Activated CD4-positive, alpha-beta T cell treated with anti-CD3 and anti-CD28 coated beads, Interleukin-10, Interleukin-2, amounts not matched to agents 100 ng/mL and 50 ng/mL, durations not matched to agents 16 hours and 8 hours (primary cell): ENCODE measurements at regions not wholly inside any gene's neighbourhood (a gene's known extent, or its start where the extent isn't known, plus 50 kb on each side); places are given as distances from the start of the nearest gene placed in this dataset.
"Not testable (repeated sequence)": the region's sequence is repeated elsewhere in the genome, so short reads cannot be mapped to it uniquely, and the experiment has no call there.

Experiments
- DNase-seq: peaks from one replicate; pipeline ENCODE4 v3.0.0-alpha.2; 2020

DNA sequence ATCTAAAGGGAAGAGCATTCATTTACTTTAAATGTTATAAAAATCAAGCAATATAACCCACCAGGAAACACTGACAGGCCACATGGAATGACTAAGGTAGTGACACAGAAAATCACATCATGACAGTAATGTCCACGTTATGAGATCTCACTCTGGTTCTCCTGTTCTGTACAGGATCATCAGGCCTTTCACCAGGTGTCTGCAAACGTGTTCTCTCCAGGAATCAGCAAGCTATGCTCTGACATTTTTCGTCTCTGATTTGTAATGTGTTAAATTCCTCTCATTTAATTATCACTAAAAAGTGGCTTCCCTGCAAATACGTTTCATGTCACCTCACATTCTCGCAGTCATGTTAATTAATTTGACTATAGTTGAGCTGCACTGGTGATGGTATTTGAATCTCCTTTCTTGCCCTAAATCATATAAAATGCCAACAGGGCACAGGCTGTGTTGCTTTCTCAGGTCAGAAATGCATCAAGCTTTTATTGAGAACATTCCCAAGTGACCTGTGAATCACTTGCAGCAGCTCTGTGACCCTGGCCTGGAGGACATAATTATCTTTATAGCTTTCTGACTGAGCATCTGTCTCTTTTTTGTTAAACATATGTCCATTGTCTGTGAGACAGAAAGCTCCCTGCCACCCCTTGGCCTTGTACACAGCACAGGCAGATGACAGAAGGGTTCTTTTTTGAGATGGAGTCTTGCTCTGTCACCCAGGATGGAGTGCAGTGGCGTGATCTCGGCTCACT is 196.2 kb downstream of the DIRAS2 start:
- no peak for DNase-seq

DNA sequence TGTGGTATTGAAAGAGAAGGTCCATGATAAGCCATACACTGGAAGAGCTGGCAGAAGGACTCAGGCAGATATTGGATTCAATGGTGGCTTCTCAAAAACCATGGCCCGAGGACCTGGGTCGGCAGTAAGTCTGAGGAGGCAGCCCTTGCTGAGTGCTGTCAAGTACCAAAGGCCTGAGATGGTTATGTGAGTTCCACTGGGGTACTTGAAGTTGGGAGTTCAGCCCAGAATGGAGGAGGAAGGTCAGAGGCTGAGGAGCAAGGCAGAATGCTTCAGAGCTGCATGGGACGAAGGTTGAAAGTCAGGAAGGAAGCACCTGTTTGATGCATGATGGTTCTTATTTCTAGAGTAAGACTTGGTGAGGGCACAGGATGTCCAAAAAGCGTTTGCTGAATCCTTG is 194.9 kb downstream of the DIRAS2 start:
- no peak for DNase-seq

DNA sequence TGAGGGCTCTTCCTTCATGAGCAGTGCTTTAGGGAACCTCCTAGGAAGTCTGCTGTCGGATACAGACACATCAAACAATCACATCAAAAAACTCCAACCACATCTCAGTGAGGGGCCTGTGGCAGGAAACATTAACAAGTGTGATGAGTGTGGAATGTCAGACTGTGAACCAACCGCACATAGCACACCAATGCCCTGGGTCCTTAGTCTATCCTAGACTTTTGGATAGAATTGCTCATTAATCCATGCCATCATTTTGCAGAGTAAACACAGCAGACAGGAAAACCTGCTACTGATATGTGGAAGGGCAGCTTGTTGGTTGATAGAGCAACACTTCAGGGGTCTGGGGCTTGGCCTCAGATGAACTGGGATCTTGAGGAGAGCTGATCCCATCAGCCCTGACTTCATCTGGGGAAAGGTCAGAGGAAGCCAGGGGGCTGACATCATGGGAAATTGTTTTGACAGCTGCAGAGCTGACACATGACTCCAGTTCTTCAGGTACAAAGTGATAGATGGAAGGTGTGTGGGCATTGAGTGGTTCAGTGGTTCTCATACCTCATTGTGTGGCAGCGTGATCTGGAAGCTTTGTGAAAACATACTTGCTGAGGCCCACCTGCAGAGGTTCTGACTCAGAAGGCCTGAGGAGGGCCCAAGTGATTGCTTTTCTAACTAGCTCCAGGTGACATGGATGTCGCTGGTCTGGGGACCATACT is 193.3 kb downstream of the DIRAS2 start:
- no peak for DNase-seq

DNA sequence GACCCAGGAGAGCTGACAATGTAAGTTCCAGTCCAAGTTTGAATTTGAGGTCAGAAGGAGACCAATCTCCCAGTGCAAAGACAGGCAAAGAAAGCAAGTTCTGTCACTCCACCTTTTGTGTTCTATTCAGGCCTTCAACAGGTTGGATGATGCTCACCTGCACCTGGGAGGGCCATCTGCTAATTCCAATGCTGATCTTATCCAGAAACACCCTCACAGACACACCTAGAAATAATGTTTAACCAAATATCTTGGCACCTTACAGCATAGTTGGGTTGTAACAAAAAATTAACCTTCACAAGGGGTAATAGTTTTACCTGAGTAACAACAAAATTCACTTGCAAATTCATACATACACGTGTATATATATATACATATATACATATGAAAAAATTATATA is 190.8 kb downstream of the DIRAS2 start:
- DNase-seq, result no peak

DNA sequence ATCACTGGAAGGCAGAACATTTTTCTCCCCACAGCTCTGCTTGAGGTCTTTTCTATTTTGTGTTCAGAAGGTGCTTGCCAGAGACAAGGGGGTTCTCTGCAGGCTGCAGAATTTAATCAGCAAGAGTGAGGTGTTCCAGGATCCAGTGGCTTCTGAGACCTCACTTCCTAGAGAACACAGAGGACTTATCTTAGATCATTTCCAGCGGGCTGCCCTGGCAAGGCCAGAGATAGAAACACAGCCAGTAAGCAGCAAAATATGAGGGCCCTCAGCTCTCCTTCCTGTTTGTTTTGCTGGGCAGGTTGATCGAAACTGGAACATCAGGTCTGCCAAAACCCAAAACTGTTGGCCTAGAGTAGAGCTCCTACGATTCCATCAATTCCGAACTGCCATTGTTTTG is 187.3 kb downstream of the DIRAS2 start:
- DNase-seq, result no peak

DNA sequence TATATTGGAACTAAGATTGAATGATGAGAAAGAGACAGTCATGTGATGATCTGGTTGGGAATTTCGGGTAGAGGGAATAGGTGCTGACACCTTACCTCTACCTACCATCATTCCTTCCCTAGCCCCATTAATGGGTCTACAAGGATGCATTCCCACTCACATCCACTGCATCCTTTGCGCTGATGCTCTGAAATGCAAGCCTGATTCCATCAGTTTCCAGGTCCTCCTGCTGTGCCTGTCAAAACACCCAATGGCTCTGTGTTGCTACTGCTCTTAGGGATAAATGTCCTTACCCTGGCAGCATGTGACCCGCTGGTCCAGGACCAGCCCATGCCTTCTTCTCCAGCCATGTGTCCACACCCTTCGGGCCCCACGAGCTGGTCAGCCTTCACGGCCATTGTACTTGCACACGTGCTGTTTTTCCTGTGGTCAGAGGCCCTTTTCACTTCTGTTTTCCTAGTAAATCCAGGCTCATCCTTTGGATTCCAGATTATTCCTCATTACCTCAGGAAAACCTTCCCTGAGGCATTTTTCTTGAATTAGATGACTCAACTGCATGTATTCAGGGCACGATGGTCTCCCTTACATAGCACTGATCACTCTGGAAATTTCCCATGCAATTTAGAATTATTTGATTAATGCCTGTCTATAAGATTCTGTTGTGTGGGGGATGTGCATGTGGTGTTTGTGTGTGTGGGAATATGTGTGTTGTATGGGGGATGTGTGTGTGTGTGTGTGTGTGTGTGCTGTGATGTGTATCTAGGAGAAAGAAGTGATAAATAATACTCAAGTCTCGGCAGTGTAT is 185.0 kb downstream of the DIRAS2 start:
- DNase-seq, result no peak

DNA sequence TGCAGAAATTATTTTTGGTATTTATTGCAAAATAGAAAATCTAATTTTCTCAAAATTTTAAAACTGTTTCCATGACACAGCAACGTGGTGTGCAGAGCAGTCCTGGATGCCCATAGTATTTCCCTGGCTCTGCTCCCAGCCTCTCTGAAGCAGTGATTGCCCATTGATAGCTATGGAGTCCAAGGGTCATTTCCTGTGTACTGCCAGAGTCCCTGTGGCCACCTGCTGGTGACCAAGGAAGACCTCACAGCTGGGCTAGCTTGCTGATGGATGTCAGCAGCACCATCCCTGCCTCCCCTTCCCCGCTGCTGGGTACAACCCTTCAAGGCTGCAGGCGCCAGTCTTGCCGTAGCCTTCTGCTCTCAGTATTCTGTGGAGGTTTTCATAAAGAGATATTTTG is 184.1 kb downstream of the DIRAS2 start:
- no peak for DNase-seq

DNA sequence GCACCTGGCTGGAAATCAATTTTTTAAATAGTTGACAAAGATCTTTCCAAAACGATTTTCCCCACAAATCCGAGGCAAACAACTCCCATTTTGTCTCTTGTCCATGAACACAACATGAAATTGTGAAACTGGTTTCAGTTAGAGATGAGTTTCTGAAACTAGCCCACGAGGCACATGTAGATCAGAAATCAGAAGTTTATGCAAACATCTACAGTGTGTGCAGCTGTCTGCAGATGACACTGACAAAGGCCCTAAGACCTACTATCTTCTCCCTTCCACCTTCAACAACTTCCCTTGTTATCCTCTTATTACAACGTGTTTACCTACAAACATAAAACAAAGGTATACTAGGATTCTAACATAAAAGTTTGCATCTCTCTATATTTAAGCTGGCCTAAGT is 183.3 kb downstream of the DIRAS2 start:
- DNase-seq, result no peak

DNA sequence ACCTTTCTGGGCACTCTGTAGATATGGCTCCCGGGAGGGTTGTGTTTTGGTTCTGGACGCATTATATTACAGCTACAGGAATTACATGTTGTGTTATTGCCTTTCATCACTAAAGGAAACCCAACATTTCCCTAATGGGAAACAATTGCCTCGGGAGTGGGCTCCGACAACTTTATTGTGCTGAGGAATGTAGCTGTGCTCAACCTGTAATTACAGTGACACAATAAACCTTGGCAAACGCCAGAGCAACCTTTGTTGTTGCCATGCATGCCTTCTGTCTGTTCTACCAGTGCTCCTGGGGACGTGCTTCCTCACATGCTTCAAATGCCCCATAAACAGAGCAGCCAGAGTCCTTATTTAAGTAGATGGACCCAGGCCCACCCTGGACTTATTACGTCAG is 182.4 kb downstream of the DIRAS2 start:
- DNase-seq, result no peak

DNA sequence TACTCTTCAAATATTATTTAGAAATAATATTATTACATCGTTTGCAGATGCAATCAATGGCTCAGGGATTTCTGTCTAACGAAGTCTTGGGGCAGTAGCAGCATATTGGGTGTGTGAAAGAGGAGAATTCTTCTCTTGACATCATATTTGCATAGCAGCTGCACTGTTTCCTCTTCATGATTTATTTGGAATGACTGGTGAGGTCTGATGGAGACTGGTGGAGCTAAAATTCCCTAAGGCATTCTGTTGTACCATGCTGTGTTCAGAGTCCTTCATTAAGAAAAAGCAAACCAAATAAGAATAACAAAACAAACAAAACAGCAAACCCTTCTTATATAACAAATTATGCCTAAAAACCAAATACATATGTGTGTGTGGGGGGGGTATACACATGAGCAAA is 177.6 kb downstream of the DIRAS2 start:
- DNase-seq, result no peak

DNA sequence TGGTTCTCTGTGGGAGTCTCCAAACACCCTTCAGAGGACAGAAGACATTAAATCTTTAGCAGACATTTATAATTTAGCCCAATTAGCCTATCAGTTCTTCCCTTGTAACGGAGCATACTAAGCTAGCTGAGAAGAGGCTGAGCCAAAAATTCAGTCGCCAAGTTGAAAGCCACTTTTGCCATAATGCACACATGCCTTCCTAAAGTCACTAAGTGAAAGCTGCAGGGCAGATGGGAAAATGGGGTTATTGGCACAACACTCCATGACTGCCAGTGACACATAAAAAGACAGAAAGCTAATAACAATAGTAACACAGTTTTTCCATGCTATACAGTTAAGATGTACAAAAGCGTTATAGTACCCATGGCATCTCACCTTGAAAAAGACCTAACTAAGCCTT is 176.2 kb downstream of the DIRAS2 start:
- DNase-seq, result no peak

DNA sequence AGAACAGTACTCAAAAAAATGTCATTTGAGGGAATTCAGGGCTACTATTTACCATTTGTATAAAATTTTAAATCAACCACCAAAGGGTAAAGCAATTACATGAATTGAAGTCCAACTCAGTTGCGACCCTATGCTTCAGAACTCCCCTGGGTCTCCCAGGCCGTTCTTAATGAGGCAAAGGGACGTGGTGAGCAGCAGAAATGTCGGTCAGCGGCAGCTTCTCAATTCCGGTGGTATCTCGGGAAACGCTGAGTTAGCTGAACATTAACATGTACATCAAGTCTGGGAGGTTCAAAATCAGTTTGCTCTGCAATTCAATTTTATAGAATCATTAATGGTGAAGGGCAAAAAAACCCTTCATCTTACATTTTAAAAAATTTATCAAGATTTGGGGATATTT is 173.2 kb downstream of the DIRAS2 start:
- DNase-seq, result no peak

DNA sequence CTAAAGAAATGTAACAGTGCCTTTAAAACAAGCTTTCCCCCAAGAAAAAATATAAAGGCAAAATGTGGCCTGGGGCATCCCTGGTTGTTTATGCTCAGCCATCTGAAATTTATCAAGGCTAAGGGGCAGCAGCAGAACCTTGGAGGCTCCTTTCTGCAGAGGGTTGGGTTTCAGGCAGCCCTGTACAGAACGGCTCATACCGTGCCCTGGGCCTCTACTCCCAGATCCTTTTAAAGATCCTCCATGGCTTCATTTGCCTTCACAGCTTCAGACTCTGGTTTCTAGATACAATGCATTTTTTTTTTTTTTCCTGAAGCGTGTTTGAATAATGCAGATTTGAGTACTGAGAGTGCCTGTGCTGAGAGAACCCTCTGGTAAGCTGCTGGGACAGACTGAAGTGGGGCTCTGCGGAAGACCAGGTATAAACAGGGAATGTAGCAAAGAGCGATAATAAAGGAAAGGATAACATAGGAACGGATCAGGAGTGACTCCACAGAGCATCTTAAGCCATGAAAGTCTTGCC is 172.7 kb downstream of the DIRAS2 start:
- no peak for DNase-seq

DNA sequence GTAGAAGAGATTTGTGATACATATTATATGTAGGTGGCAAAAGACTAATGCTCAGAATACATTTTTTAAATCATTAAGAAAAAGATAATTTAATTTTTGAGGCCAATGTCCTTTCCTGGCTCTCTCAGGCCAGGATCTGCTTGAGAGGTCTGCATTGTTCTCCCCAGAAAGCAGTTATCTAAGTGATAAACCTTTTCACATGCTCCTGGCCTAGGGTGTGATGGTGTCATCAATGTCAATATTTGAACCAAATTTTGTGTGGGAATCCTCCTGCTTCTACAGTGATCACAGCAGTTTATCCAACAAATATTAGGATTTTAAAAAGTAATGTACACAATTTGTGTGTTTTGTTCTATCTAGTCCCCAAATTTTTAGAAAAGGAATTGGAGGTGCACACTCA is 166.6 kb downstream of the DIRAS2 start:
- DNase-seq, result no peak

DNA sequence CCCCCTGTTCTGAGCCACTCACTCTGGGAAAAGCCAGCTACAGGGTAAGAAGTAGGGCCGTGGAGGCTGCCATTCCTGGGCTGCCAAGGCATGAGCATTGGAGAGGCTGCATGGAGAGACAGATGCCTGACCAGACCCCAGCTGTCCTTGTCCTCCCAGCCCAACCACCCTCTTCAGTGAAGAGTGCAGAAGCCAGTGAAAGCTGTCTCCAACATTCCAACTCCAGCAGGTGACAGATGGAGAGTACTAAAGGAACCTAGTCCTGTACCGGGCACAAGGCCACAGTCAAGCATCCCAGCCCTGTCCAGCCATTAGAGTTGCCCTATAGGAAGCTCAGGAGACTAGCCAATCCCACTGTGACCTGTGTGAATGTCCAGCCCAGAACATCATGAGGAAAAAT is 165.1 kb downstream of the DIRAS2 start:
- DNase-seq, result no peak

DNA sequence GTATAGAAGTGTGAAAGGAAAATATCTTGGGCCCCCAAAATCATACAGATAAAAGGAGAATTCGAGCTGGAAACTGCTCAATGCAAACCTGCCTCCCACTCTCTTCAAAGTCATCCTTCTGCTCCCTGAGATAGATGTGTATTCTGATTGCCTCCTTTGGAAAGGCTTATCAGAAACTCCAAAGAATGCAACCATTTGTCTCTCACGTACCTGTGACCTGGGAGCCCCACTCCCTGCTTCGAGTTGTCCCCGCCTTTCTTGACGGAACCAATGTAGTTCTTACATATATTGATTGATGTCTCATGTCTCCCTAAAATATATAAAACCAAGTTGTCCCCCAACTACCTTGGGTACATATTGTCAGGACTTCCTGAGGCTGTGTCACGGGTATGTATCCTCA is 163.8 kb downstream of the DIRAS2 start:
- no peak for DNase-seq

DNA sequence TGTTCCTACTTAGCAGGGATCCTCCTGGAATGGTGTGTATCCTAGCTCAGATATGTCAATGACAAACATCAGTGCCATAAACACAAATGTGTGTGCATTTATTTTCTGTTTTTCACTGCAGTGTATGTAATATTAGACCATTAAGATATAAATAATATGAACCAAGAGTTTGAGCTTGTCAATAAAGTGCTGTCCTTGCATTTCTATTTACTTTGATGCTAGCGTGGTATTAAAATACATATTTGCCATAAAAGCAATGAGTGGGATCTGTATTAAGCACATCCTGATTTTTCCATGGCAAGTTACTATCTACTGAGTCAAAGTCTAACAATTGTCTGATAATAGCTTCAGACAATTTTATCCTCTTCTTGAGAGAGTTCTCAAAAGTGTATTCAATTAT is 157.6 kb downstream of the DIRAS2 start:
- DNase-seq, result no peak

DNA sequence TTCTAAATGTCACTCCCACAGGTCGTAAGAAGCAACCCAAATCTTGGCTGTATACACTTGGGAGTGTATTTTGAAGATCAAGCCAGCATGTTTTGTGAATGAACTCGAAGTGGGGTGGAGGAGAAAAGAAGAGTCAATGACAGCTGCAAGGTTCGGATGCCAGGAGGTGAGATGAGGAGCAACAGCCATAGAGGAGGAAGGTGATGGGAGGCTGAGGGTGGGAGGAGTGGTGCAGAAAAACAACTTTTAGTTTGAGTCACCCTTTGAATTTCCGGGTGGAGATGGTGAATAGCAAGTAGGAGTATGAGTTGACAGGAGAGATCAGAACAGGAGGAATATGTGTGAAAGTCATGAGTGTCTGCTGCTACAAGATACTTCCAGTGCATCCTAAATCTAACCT is 153.6 kb downstream of the DIRAS2 start:
- DNase-seq, result no peak

DNA sequence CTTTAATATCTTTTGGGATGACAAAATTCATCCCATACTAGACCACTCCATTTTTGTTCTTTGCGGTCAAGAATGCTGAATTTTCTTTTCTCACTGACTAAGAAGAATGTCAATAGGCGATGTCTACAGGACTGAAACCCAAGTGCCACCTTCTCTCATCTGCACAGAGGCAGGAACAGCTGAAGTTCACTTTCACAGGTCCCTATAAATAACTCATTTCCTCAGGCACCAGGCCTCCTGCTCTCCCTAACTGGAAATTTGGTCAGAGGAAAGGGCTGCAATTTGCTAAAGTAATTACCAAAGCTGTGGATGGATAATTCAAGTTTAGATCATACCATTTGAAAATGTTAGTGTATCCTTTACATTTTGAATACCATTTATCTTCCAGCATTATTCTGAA is 142.9 kb downstream of the DIRAS2 start:
- DNase-seq, result no peak

DNA sequence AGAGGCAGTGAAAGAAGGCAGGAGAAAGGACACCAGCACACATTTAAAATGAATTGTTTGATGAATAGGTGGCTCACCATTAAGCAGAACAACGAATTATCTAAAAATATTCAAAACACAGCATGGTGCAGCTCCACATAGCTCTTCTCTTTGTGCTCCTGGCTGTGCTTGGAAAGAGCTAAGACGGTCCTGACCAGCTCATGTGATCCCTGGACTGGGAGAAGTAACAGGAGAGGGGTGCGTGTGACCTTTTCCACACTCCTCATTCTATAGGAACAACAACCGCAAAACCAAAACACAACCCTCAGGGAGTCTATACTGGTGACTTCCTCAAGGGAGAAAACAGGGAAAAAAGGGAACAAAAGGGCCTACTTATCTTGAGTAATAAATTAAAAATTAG is 140.5 kb downstream of the DIRAS2 start:
- DNase-seq, result no peak

DNA sequence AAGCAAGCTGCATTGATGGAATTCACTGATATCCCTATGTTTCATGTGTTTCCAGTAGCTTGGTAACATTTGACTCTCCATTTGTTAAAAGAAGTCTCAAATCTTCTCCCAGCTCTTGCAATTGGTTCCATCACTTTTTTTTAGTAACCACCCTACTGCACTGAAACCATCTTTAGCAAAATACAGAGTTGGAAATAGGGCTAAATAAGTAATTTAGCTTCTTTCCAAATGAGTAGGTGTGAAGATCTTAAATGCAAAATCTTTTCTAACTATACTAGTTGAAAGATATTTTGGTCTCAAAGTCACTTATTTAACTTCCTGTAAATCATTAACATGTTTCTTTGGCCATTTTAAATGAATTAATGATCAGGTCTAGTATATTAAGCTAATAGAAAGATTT is 138.1 kb downstream of the DIRAS2 start:
- DNase-seq, result peak; percentile 39

DNA sequence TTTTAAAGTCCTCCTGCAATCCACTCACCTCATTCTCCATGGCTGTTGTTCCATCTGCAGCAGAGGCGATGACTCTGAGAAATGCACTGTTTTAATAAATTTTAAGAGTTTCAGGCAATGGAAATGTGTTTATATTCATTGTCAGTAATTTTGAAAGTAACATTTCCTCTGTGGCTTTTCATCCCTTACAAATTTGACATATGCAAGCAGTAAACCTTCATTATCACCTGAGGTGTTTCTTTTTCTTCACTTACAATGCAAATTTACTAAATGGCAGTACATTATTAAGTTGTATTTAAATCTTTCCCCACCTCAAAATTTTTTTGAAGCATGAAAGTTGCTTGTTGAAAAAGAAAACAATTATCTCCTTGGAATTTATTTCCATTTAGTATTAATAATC is 136.9 kb downstream of the DIRAS2 start:
- DNase-seq, result peak; percentile 34

DNA sequence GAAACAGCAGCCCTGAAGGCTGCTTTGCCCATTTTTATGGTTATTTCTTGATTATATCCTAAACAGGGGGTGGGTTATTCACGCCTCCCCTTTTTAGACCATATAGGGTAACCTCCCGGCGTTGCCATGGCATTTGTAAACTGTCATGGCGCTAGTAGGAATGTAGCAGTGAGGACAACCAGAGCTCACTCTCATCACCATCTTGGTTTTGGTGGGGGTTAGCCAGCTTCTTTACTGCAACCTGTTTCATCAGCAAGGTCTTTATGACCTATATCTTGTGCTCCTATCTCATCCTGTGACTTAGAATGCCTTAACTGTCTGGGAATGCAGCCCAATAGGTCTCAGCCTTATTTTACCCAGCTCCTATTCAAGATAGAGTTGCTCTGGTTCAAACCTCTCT is 136.2 kb downstream of the DIRAS2 start:
- DNase-seq, result not testable (repeated sequence)

DNA sequence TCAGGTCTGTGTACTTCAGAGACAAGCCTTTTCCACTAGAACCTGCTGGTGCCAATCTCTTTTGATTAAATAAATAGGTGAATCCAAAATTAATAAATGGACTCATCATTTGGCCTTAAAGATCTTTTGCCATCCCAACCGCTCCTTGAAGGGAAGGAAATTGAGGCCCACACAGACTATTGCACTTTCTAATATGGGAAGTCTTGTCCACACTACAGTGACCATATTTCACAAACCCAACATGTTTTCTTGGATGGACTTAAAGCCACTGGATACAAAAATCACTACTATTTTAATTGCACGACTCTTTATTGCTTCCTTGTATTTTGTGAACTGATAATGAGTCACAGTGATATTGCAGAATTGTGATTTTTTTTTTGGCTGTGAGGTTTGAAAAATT is 135.0 kb downstream of the DIRAS2 start:
- no peak for DNase-seq
